GM03348 (cell line): ENCODE measurements at regions not wholly inside any gene's neighbourhood (a gene's known extent, or its start where the extent isn't known, plus 50 kb on each side); places are given as distances from the start of the nearest gene placed in this dataset.

Experiments used
- DNase-seq: peaks from one replicate; pipeline ENCODE4 v3.0.0; 2012; ENCODE audit warnings: low spot score

DNA sequence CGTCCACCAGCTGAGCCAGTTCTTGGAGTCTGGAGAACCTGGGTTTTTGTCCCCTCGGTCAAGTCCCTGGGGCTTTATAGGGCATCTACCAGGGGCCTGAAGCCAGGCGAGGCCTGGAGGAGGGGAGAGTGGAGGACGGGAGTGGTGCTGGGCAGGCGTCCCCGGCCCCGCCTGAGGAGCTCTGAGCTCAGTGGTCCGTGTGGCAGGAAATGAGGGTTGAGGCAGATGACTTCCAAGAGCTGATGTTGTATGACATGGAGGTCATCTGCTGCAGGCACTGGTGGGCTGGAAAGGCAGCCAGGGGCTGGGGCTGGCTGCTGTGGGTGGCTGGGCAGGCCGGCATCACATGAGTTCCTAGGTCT, 118.5 kb upstream of the HS6ST1 start:
- no peak for DNase-seq

DNA sequence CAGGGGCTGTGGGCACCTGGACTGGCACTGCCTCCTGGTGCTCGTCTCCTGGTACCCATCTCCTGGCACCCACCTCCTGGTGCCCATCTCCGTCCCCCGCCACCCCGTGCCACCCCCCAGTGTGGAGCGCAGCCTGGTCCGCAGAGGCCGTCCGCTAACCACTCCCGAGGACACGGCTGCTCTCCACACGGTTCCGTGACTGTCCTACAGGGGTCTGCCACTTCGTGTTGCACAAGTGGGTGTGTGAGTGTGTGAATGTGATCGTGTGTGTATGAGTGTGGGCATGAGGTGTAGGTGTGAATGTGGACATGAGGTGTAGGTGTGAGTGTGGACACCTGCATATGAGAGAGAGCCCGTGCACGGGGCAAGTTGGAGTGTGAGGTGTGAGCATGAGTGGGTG, 119.4 kb upstream of the HS6ST1 start:
- no peak for DNase-seq

DNA sequence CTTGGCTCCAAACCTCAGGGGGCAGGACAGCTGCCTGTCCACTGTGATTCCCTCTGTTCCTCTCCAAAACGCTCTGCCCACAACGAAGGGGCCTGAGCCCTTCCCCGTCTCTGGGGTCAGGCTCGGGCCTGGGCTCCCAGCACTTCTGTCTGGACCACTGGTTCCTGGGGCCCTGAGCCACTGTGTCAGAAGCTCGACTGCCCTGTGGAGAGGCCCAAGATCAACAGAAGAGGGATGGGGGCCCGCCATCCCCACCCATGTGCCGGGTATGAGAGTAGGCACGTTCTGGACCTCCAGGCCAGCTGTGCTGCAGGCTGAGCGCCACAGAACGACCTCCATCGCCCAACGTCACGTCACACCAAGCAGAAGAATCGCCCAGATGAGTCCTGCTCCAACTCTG, 119.9 kb upstream of the HS6ST1 start:
- DNase-seq: no peak

DNA sequence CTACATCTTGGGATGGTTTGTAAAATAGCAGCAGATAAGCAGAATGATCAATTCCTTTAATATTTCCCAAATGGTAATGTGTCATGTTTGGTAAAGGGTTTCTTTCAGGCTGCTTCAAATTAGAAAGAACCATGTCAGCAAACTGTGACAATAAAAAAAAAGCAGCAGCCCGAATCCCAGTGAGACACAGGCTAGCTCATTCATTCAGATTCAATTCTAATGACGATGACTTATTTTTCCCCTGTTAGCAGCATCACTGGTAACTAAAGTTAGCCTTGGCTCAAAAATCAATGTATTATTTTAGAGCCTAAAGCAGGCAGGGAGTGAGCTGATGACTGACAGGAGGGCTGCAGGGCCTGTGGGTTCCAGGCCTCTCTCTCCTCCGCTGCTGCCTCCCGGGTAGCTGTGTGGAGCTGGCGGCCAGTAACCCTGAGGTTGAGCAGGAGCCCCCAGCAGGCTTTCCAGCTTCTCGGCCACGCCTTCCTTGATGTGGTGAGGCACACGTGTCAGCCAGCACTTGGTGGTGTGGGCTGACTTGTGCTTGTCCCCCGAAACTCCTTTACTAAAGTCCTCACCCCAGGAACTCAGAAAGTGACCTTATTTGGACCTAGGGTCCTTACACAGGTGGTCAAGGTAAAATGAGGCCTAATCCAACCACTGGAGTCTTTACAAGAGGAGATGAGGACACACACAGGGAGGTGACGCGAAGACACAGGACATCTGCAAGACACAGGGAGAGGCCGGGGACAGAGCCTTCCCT, 120.5 kb upstream of the HS6ST1 start:
- no peak for DNase-seq

DNA sequence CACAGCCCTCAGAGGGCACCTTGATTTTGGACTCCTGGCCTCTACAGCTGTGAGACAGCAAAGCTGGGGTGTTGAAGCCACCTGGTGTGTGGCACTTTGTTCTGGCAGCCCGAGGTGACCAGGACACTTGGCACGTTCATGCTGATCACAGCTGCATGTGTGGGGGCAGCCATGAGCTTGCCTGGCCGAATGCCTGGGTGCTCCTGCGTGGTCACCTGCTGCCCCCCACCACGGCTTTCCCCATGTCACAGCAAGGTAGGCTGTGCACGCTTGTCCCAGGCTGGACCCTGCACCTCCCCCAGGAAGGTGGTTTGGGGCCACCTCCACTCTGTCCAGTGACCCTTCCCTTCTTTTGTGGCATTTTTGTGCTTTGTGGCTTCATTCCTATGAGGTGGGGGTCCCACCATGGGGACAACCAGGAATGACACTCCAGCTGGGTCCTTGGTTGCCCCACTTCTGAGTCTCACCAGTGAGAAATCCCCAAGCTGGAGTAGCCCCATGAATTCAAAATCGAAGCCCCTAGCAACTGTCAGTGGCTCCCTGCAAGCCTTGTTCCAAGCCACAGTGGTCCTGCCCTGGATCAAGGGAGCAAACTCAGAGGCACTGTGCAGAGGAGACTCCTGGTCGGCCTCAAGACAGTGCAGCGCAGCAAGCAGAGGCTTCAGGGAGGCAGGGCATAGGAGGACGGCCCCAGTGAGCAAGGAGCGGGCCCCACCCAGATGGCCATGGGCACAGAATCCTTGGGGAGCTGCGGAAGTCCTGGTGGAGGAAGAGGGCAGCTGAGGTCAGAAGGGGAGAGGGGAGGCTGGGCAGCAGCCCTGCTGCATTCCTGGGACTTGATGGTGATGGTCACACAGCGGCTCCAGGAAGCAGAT, 121.4 kb upstream of the HS6ST1 start:
- DNase-seq: no peak

DNA sequence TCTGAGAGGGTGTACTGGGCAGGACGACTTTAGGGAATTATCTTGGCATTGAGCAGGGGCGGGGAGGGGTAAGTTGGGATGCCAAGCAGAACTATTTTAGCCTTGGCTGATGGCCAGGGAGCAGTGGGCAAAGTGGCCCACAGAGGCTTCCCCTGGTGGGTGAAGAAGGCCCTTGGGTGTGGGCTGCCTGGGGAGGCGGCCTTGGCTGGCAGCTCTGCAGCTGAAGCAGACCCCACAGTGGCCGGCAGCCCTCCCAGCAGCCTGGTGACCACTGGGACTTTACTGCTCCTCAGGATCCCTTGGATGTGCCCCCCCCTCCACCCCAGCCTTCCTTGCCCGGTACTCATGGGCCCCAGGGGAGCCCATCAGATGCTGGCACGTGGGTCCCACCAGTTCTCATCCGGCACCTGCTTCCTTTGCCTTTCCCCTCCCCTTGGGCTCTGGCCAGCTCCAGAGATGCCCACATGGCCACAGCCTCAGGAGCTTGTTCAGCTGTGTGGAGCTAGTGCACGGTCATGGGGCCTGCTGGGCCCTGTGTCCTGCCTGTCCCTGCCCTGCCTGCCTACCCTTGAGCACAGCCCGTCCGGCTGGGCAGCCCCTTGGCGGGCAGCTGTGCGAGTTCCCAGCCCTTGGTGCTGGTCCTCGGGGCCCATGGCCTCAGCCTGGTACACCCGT, 122.1 kb upstream of the HS6ST1 start:
- no peak for DNase-seq

DNA sequence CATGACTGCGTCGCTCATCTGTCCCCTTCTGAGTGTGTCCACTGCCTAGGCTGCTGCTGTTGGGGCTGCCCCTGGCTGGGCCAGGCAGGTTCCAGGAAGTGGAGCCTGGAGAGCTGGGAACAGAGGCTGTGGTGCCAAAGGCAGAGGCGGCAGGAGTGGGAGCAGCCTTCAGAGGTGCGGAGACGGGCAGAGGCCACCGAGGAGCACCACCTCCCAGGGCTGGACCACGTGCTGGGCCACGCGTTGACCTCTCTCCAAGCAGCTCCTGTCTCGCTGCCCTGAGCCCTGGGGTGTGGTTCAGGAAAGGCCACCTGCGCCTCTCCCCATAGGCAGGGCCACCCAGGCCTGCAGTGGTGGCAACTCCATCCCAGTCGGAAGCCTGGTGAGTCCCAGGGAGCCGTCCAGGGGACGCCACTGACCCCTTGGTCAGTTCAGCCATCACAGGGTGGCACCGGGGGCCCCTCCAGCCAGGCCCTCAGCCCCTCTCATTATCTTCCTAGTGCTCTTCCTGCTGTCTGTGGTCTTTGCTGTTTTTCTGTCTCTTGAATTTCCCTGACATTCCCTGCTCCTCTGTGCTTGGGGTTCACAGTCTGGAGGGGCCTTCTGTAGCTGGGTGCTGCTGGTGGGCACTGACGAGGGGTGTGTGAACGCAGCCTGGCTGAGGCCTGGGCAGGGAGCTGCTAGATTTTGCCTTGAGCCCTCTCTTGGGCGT, 122.8 kb upstream of the HS6ST1 start:
- no peak for DNase-seq

DNA sequence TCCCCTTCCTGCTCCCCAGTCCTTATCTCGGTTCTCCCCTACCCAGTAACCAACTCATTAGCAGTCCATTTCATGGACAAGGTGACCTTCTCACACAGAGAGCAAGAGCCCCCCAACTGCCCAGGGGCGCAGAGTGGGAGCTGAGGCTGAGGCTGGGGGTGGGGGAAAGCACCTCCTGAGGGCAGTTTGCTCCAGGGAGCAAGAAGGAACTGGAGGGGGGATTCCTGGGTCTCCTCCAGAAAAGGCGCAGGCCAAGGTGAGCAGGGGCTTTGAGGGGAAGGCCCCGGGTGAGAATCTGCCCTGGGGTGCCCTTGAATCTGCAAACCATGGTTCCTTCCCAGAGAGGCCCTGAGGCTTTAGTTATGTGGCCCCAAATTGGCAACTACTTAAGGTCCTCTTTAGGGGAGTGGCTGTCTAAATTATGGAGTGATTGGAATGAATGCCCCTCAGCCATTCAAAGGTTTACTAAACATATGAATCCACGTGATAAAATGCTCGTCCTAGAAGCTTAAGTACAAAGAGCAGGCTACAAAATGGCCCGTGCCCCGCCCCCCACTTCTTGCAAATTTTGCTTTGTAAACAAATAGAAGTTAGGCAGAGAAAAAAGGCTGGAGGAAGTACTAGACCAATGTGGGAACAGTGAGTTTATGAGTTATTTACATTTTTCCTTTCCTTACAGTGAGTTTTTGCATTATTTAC, 123.5 kb upstream of the HS6ST1 start:
- DNase-seq: no peak

DNA sequence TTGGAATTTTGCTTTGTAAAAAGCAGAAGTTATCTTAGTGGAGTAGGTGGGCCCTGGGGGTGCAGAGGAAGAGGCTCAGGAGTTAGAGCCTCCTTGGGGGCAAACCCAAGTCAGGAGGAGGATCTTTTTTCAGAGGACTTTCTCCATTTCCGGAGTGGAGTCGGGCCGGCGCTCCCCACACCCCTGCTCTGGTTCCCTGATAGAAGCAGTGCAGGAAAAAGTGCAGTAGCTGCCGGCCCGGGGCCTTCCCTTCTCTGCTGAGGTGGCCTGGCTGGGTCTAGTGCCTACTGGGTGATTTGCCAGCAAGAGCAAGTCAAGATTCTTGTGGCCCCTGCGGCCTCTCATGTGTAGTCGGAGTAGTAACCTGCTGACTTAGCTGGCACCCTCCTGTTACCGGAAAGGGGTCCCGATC, 124.2 kb upstream of the HS6ST1 start:
- no peak for DNase-seq

DNA sequence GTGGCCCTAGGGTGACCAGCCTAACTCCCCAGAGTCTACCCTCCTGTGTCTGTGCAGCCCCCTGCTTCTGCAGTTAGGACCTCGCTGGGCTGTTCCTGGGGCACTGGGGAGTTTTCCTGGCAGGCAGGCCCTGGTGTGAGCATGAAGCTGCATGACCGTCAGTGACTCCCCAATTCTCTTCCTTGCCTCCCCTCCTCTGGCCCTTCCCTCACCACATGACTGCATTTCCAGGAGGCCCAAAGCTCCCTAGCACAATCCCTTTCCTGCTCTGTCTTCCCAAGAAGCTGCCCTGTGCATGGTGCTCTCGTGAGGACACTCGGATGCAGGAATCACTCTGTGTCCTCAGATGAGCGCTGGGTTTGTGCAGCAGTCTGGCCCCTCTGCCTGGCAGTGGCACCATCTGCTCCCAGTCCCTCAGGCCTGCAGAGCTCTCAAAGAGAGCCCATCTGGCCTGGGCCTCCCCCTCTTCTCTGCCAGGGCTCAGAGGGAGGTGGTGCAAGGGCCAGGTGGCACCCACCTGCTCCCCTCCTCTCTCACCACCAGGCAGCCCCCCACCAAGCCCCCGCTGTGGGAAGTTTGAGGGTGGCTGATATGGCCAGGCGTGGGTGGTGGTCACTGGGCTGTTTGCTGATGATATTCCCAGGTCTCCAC, 125.6 kb upstream of the HS6ST1 start:
- no peak for DNase-seq

DNA sequence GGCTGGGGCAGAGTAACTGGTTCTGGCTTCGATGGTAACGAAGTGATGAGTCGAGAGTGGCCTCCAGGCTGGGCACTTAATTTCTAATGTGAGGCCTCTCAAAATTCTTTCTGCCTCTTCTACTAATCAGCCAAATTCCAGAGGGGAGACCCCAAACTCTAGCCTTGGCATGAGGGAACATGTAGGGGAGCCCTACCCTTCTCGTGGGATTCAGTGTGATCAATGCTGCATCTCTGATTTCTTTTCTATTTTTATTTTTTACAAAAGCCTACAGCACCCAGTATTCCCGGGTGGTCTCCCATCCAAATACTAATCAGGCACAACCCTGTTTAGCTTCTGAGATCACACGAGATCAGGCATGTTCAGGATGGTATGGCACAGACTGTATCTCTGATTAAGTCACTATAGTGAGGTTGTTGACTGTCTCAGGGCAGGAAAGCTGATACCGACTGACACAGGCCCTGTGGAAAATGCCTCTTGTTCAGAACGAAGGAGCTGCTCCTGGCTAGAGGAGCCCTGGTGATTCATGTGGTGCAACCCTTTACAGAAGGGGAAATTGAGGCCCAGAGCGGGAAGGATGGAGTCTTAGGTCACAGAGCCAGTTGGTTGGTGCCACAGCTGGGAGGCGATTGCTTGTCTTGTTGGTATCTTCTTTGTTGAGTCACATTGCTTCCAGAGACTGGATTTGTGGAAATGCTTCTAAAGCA, 126.3 kb upstream of the HS6ST1 start:
- DNase-seq: no peak

DNA sequence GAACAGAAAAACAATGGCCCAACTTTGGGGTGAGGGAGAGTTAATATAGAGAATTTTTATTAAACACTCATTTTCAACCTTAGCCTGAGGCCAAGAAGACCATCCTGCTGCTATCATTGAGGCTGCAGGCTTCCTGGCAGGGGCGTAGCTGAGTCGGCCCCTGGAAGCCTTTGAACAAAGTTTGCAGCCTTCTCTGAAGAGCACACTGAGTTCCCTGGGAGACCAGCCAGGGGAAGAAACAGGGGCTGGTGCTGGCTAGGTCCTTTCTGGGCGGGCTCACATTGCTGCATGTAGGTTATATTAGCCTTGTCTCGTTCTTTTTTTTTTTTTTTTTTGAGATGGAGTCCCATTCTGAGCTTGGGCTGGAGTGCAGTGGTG, 126.8 kb upstream of the HS6ST1 start:
- no peak for DNase-seq

DNA sequence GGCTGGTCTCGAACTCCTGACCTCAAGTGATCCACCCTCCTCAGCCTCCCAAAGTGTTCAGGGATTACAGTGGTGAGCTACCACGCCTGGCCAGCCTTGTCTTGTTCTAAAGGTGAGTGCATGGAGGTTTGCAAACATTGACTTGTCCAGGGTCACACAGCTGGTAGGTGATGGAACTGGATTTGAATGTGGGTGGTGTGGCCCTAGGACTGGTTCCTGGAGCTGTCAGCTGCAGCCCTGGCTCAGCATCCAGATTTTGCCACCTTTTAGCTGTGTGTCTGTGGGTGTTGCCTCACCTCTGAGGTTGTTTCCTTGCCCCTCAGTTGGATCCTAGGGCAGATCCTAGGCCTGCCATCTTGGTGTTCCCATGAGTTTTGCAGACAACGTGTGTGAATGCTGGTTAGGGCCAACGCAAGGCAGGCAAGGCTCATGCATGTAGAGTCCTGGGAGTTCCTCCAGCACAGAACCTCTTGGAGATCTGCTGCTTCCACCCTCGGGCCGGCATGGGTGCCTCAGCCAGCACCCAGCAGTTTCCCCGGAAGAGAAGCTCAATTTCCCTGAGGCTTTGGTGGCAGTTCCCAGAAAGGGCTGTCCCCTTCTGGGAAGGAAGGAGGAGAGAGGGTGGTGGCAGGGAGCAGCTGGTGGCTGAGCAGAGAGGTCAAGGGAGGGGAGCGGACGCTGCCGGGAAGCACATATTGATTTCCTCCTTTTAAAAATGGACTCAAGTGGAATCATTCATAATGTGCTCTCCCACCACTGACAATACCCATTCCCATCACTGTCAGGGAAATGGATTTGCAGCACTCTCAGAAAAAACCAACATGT, 127.6 kb upstream of the HS6ST1 start:
- DNase-seq: peak; percentile 28

DNA sequence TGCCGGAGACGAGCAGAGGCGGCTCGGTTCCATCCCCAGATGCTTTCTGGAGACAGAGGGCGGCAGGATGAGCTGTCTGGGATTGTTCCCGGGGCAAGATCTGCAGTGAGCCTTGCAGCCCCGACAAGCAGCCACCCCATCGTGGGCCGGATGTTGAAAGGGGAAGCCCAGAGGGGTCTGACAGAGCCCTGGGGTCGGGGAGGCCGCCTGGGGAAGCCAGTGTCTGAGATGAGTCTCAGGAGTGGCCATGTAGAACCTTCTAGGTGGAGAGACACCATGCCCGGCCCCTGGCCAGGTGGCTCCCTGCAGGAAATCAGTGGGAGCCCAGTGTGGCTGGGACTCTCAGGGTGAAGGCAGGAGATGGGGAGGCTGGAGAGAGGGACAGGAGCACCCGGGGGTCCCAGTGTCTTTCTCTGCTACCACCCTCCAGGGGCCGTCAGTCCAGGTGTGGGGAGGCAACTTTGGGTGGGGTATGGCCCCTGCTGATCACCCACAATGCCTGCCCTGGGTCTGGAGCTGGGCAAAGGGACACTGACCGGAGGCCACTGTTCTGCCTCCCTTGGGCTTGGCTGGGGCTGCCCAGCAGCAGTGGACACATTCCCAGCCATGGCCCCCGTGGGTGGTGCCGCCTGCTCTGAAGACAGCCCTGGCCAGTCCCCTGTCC, 128.3 kb upstream of the HS6ST1 start:
- peak; percentile 57 for DNase-seq

DNA sequence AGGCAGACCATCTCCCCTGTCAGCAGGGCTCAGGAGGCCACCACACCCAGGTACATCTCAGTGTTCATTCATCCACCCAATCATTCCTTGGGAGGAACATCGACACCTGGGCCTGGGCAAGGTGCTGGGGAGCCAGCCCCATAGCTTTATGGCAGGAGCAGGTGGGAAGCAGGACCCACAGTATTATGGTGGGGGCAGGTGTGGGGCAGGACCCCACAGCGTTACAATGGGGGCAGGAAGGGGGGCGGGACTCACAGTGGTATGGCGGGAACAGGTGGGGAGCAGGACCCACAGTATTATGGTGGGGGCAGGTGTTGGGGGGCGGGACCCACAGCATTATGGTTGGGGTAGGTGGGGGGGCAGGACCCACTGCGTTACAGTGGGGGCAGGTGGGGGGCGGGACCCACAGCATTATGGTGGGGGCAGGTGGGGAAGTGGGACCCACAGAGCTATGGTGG, 128.9 kb upstream of the HS6ST1 start:
- DNase-seq: no peak

DNA sequence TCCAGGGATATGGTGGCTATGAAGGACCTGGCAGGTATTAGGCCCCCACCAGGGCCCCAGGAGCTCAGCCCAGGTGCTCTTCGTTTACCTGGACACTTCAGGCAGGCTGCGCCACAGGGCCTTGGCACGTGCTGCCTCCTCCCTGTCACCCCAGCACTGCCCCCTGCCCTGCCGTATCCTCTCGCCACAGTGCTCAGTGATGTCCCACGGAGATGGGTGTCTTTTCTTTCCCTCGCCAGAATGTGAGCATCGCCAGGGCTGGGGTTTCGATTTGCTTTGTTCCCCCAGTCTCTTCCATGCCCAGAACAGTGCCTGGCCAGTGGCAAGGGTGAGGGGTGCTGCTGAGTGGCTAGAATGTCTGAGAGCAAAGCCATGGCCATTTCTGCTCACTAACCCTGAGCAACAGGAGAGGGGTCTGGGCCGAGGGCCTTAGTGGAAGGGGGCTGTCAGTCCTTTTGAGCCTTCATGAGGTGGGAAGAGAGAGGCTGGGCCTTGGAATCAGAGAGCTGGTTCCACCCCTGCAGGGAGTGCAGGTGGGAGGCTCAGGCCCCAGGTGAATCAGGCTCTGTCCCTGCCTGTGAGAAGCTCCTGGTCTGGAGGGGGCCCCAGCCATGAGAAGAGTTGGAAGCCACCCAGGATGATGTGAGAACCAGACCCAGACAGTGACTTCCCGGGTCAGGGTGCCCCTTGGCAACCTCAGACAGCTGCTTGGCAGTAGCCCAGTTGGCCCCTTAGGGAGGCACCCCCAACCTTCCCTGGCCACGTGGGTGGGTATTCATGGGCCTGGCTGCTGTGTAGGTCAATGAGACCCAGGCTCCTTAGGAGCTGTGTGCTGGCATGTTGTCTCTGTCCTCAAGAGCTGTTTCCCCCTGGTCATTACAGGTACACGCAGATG, 129.9 kb upstream of the HS6ST1 start:
- no peak for DNase-seq

DNA sequence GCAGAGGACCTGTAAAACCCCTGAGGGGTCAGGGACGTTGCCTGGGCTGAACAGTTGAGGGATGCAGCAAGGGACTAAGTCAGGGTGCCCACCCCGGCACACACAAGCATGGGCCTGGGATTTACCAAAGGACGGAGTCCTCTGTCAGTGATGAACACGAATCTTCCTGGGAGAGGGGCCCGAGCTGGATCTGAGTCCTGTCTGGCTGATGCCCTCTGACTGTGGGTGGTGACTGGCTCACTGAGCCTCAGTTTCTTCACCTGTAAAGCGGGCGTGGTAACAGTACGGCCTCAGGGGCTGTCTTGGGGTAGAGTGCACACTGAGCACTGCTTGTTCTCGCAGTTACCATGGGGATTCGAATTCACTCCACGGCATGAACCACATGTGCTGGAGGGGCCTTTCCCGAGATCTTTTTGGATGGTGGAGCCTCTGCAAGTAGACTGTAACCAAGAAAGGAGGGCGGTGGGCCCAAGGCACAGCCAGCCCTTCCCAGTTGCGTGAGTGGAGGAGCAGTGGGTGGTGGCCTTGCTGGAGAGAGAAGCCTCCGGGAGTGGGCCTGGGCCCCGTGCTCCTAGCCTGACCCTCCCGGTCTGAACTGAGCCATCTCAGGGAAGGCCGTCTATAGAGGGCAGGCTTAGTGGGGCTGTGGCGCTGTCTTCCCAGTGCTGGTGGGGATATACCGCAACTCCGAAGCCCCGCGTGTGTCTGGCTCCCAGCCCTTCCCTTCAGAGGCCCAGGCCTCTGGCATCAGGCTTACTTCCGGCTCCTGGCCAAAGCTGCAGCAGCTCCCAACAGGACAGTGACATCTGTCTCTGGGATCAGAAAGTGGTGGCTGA, 130.8 kb upstream of the HS6ST1 start:
- no peak for DNase-seq
